ENCODE measurements at regions not wholly inside any gene's neighbourhood (a gene's known extent, or its start where the extent isn't known, plus 50 kb on each side); places are given as distances from the start of the nearest gene placed in this dataset.

GRCh38 chr6:132143258-132143657 lies 192.1 kb upstream of the CCN2 start:
- no peak for TF ChIP-seq CTCF (conservative IDR thresholded peaks at IDR 0.05)
- no peaks in the 10 kb centered on the region for H3K27me3 Mint-ChIP-seq (ENCODE audit: low read depth)
- no peak for DNase-seq (ENCODE audit: low read depth, low spot score)
- peaks cover 3% of the 10 kb centered on the region for H3K9me3 Mint-ChIP-seq
- no peak overlapping the region for H3K27ac Mint-ChIP-seq (ENCODE audit: unreplicated experiment)
- no peak overlapping the region for H3K4me3 Mint-ChIP-seq
- H3K36me3 Mint-ChIP-seq (ENCODE audit: low read depth), result no peaks in the 10 kb centered on the region
- H3K4me1 Mint-ChIP-seq, result no peaks in the 10 kb centered on the region

- H3K36me3 Mint-ChIP-seq (ENCODE audit: low read depth), result no peaks in the 10 kb centered on the region
- no peak overlapping the region for H3K4me3 Mint-ChIP-seq
- no peak for DNase-seq (ENCODE audit: low read depth, low spot score)
- H3K9me3 Mint-ChIP-seq, result peaks cover 3% of the 10 kb centered on the region
- no peaks in the 10 kb centered on the region for H3K27me3 Mint-ChIP-seq (ENCODE audit: low read depth)
- H3K4me1 Mint-ChIP-seq, result no peaks in the 10 kb centered on the region
- no peak overlapping the region for H3K27ac Mint-ChIP-seq (ENCODE audit: unreplicated experiment)
- TF ChIP-seq CTCF (conservative IDR thresholded peaks at IDR 0.05), result no peak
These were observed 191.6 kb upstream of the CCN2 start for GRCh38 chr6:132142768-132143167.

GRCh38 chr6:132142308-132142707 lies 191.1 kb upstream of the CCN2 start:
- peaks cover 5% of the 10 kb centered on the region for H3K9me3 Mint-ChIP-seq
- no peaks in the 10 kb centered on the region for H3K4me1 Mint-ChIP-seq
- no peak overlapping the region for H3K27ac Mint-ChIP-seq (ENCODE audit: unreplicated experiment)
- no peak for DNase-seq (ENCODE audit: low read depth, low spot score)
- no peak for TF ChIP-seq CTCF (conservative IDR thresholded peaks at IDR 0.05)
- no peaks in the 10 kb centered on the region for H3K27me3 Mint-ChIP-seq (ENCODE audit: low read depth)
- H3K4me3 Mint-ChIP-seq, result no peak overlapping the region
- H3K36me3 Mint-ChIP-seq (ENCODE audit: low read depth), result no peaks in the 10 kb centered on the region

GRCh38 chr6:132140189-132140588 lies 189.0 kb upstream of the CCN2 start:
- TF ChIP-seq CTCF (conservative IDR thresholded peaks at IDR 0.05), result no peak
- Mint-ChIP-seq H3K9me3 (peaks cover 5% of the 10 kb centered on the region), H3K27me3 (ENCODE audit: low read depth) (no peaks in the 10 kb centered on the region), H3K27ac (ENCODE audit: unreplicated experiment) (no peak overlapping the region), H3K36me3 (ENCODE audit: low read depth) (no peaks in the 10 kb centered on the region), H3K4me3 (no peak overlapping the region), H3K4me1 (peaks cover 8% of the 10 kb centered on the region)
- DNase-seq (ENCODE audit: low read depth, low spot score), result no peak

- no peaks in the 10 kb centered on the region for H3K36me3 Mint-ChIP-seq (ENCODE audit: low read depth)
- TF ChIP-seq CTCF (conservative IDR thresholded peaks at IDR 0.05), result no peak
- H3K4me1 Mint-ChIP-seq, result peaks cover 9% of the 10 kb centered on the region
- H3K9me3 Mint-ChIP-seq, result peaks cover 5% of the 10 kb centered on the region
- H3K27me3 Mint-ChIP-seq (ENCODE audit: low read depth), result no peaks in the 10 kb centered on the region
- no peak overlapping the region for H3K27ac Mint-ChIP-seq (ENCODE audit: unreplicated experiment)
- H3K4me3 Mint-ChIP-seq, result no peak overlapping the region
- DNase-seq (ENCODE audit: low read depth, low spot score), result no peak
These were observed 188.4 kb upstream of the CCN2 start for GRCh38 chr6:132139611-132140010.

GRCh38 chr6:132136981-132137380 lies 185.8 kb upstream of the CCN2 start:
- Mint-ChIP-seq H3K27ac (ENCODE audit: unreplicated experiment) (no peak overlapping the region), H3K27me3 (ENCODE audit: low read depth) (no peaks in the 10 kb centered on the region), H3K9me3 (peaks cover 5% of the 10 kb centered on the region), H3K4me3 (no peak overlapping the region), H3K36me3 (ENCODE audit: low read depth) (no peaks in the 10 kb centered on the region), H3K4me1 (peaks cover 35% of the 10 kb centered on the region)
- DNase-seq (ENCODE audit: low read depth, low spot score), result no peak
- TF ChIP-seq CTCF (conservative IDR thresholded peaks at IDR 0.05), result no peak

All from neural crest cell (in vitro differentiated cells).